RWPE2 (cell line): ENCODE measurements at regions not wholly inside any gene's neighbourhood (a gene's known extent, or its start where the extent isn't known, plus 50 kb on each side); places are given as distances from the start of the nearest gene placed in this dataset.

Experiments
- ATAC-seq: fragments of 200-7000 bp; cut with Tn5 transposase; 3 replicates; pipeline ENCODE4 v1.9.1; 2021; ENCODE audit warnings: low read depth
- DNase-seq: peaks from one replicate; pipeline ENCODE4 v3.0.0-alpha.2; 2020; ENCODE audit warnings: low spot score
- H3K27ac ChIP-seq: fragments of 450-650 bp; 2 replicates; pipeline ENCODE4 v1.5.1; 2017; ENCODE audit warnings: mild to moderate bottlenecking; ENCODE audit not compliant: poor library complexity, severe bottlenecking
- H3K27me3 ChIP-seq: fragments of 250-450 bp; sonication (Bioruptor Pico); 2 replicates; pipeline ENCODE4 v1.5.1; 2021; ENCODE audit warnings: mild to moderate bottlenecking, moderate library complexity; ENCODE audit not compliant: insufficient read depth, poor library complexity, severe bottlenecking
- H3K36me3 ChIP-seq: fragments of 250-450 bp; sonication (Bioruptor Pico); 2 replicates; pipeline ENCODE4 v1.5.1; 2020; ENCODE audit warnings: low read depth, mild to moderate bottlenecking, moderate library complexity
- H3K4me1 ChIP-seq: fragments of 250-450 bp; sonication (Bioruptor Pico); 2 replicates; pipeline ENCODE4 v1.5.1; 2021; ENCODE audit warnings: mild to moderate bottlenecking, moderate library complexity; ENCODE audit not compliant: insufficient read depth, poor library complexity, severe bottlenecking
- H3K4me3 ChIP-seq: fragments of 250-450 bp; sonication (Bioruptor Pico); 2 replicates; pipeline ENCODE4 v1.5.1; 2021; ENCODE audit warnings: mild to moderate bottlenecking, moderate library complexity; ENCODE audit not compliant: severe bottlenecking
- H3K9me3 ChIP-seq: fragments of 250-450 bp; sonication (Bioruptor Pico); 2 replicates; pipeline ENCODE4 v1.5.1; 2021; ENCODE audit warnings: mild to moderate bottlenecking, moderate library complexity; ENCODE audit not compliant: severe bottlenecking
- TF ChIP-seq, protein P1 (sequence below): fragments of 450-650 bp; IDR thresholded peaks from one replicate; pipeline ENCODE4 v1.5.1; 2017; ENCODE audit warnings: mild to moderate bottlenecking, moderate library complexity; ENCODE audit not compliant: poor library complexity, severe bottlenecking

- Histone ChIP-seq H3K27ac (no peak overlapping the region), H3K36me3 (no peaks in the 10 kb centered on the region), H3K4me3 (no peak overlapping the region), H3K4me1 (no peaks in the 10 kb centered on the region), H3K27me3 (no peaks in the 10 kb centered on the region), H3K9me3 (no peaks in the 10 kb centered on the region)
- DNase-seq (no peak), ATAC-seq (no peak)
- TF ChIP-seq, protein P1, sequence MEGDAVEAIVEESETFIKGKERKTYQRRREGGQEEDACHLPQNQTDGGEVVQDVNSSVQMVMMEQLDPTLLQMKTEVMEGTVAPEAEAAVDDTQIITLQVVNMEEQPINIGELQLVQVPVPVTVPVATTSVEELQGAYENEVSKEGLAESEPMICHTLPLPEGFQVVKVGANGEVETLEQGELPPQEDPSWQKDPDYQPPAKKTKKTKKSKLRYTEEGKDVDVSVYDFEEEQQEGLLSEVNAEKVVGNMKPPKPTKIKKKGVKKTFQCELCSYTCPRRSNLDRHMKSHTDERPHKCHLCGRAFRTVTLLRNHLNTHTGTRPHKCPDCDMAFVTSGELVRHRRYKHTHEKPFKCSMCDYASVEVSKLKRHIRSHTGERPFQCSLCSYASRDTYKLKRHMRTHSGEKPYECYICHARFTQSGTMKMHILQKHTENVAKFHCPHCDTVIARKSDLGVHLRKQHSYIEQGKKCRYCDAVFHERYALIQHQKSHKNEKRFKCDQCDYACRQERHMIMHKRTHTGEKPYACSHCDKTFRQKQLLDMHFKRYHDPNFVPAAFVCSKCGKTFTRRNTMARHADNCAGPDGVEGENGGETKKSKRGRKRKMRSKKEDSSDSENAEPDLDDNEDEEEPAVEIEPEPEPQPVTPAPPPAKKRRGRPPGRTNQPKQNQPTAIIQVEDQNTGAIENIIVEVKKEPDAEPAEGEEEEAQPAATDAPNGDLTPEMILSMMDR: no peak
Measured at GRCh38 chr7:121599887-121600286, 203.8 kb upstream of the FAM3C start.

- no peak overlapping the region for H3K4me3 ChIP-seq
- no peak for DNase-seq
- no peak for ATAC-seq
- no peak overlapping the region for H3K27ac ChIP-seq
- H3K36me3 ChIP-seq: no peaks in the 10 kb centered on the region
- TF ChIP-seq, protein P1: no peak
- H3K27me3 ChIP-seq: no peaks in the 10 kb centered on the region
- no peaks in the 10 kb centered on the region for H3K9me3 ChIP-seq
- no peaks in the 10 kb centered on the region for H3K4me1 ChIP-seq
Measured at GRCh38 chr7:121595758-121596696, 199.9 kb upstream of the FAM3C start.

DNA sequence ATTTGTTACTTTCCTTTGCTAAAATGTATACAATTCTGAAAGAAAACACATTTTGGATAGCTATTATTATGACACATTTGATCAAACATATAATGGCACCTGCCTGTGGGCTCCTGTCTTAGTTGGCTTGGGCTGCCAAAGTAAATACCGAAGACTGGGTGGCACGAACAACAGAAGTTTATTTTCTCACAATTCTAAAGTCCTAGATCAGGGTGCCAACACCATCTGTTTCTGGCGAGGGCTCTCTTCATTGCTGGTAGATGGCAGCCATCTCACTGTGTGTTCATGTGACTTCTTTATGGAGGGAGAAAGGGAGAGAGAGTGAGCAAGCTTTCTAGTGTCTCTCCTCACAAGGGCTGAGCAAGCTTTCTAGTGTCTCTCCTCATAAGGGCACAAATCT, 195.8 kb upstream of the FAM3C start:
- DNase-seq (no peak), ATAC-seq (no peak)
- H3K27ac ChIP-seq: no peak overlapping the region
- TF ChIP-seq, protein P1: no peak
- no peak overlapping the region for H3K4me3 ChIP-seq
- no peaks in the 10 kb centered on the region for H3K4me1 ChIP-seq
- H3K27me3 ChIP-seq: no peaks in the 10 kb centered on the region
- H3K36me3 ChIP-seq: no peaks in the 10 kb centered on the region
- no peaks in the 10 kb centered on the region for H3K9me3 ChIP-seq

GRCh38 chr7:121587435-121587834, 191.3 kb upstream of the FAM3C start:
- no peak for ATAC-seq
- H3K4me1 ChIP-seq: no peaks in the 10 kb centered on the region
- no peaks in the 10 kb centered on the region for H3K36me3 ChIP-seq

More at GRCh38 chr7:121587435-121587834, 191.3 kb upstream of the FAM3C start:
- Histone ChIP-seq H3K27ac (no peak overlapping the region), H3K4me3 (no peak overlapping the region), H3K27me3 (no peaks in the 10 kb centered on the region), H3K9me3 (no peaks in the 10 kb centered on the region)
- TF ChIP-seq, protein P1: no peak
- no peak for DNase-seq
